ENCODE measurements at regions not wholly inside any gene's neighbourhood (a gene's known extent, or its start where the extent isn't known, plus 50 kb on each side); places are given as distances from the start of the nearest gene placed in this dataset.

- no peak for DNase-seq
Observed at GRCh38 chr1:221944247-221944870, 202.5 kb upstream of the DUSP10 start.

- no peak for DNase-seq
Observed at GRCh38 chr1:221940631-221941030, 198.7 kb upstream of the DUSP10 start.

- peak; percentile 5 for DNase-seq
Observed at GRCh38 chr1:221939607-221940006, 197.7 kb upstream of the DUSP10 start.

GRCh38 chr1:221937155-221937953, 195.5 kb upstream of the DUSP10 start:
- DNase-seq, result no peak

- DNase-seq, result no peak
Observed at GRCh38 chr1:221933814-221934213, 191.9 kb upstream of the DUSP10 start.

- DNase-seq, result no peak
Observed at GRCh38 chr1:221926441-221926840, 184.6 kb upstream of the DUSP10 start.

DNA sequence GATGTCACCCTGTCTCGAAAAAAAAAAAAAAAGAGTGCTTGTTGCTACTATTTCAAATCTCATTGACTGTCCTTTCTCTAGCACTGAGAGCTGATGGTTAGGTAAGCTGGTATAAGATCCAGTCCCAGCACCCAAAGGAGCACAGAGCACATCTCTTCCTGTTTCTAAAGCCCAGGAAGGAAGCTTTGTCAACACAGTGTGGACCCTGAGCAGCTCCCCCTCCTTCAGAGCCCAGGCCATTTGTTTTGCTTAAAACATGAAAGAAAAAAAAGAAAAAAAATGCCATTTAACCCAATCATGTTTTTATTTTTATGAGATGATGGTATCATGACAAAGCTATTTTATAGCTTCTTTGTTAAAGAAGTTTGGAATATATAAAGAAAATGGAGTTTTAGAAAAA, 184.1 kb upstream of the DUSP10 start:
- DNase-seq, result no peak

DNA sequence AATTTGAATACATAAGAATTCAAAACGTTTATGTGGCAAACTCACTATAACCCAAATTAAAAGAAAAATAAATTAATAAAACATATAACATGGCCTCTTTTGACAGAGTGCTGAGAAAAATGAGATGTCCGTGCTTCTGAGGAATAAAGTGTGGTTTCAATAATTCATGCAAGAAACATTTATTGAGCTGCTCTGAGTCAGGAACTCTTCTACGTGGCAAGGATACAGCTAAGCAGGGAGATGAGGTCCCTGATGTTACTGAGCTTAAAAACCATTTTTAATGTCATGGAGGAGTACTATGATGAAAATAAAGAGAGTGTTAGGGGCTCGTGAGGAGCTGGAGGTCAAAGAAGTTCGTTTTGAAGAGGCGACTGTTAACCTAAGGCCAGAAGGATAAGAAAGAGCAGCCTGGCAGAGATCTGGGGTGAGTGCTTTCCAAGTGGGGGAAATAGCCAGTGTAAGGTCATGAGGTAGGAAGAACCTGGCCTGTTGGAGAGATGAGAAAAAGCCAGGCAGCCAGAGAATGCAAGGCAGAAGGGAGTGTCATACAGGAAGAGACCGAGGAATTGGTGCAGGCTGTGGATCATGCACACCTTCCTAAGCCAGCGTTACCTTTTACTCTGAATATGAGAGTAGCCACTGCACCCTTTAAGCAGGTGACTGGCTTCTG, 182.2 kb upstream of the DUSP10 start:
- no peak for DNase-seq

GRCh38 chr1:221921936-221922335, 180.0 kb upstream of the DUSP10 start:
- no peak for DNase-seq

DNA sequence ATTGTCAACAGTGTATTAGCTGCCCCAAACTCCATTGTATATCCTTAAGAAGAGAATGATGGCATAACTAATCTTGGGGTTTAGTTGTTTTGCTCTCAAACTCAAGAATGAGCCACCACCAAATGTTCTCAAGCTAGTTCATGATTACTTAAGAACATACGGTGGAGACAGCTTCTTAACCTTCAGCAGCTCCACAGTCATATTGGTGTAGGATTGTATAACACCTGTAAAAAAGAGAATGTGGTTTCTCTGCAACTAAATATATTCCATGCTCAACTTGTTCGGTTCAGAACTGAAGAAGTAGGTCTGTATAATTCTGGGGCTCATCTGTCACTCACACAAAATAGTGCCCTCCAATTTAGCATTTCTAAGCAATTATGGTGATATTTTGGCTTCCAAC, 177.9 kb upstream of the DUSP10 start:
- DNase-seq, result no peak

DNA sequence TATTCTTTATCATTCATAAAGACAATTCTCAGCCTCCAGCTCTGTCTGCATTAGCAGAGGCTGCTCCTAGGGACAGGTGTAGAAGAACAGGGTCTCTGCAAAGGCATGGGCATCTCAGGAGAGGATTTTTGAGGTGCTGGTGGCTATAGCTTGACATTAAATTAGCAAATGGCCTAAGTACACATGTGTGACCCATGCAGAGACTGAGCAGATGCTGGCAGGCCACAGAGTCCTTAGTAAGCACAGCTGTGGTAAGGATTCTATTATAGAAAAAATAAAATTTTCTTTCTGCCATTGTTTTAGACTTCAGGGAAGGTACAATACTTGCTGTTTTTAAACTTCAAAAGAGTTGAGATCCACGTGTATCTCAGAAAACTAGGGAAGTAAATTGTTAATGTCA, 177.5 kb upstream of the DUSP10 start:
- no peak for DNase-seq

DNA sequence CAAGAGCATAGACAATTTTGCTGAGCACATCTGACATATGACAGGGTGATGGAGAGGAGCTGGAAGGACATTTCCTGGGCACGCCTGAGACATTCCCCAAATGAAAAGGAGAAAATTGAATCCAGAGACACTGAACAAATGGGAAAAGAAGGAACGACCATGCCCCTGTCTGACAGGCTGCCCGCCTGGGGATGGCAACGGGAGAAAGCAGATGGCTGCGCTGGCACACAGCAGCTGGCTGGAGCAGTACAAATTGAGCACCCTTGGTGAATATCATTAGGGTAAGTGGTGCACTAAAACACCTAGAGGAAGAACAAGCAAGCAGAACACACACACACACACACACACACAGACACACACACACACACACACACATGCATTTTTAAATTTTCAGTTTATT, 174.3 kb upstream of the DUSP10 start:
- no peak for DNase-seq

DNA sequence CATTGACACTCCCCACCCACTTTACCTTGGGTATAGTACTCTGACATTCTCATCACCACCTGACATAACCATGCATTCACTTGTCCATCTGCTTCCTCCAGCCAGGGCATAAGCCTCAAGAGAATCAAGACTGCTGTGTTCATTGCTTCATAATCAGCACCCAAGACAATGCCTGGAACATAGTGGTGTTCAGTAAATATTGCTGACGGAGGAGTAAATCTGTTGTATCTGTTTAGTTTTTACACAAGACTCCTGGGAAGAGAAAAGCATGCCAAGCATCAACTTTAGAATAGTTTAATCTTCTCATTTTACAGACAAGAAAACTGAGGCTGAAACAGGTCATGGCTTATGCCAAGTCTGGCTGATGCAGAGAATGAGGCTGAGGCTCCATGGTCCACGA, 173.9 kb upstream of the DUSP10 start:
- no peak for DNase-seq

GRCh38 chr1:221913351-221913892, 171.5 kb upstream of the DUSP10 start:
- DNase-seq, result no peak

GRCh38 chr1:221912230-221912629, 170.3 kb upstream of the DUSP10 start:
- no peak for DNase-seq

GRCh38 chr1:221911714-221912113, 169.8 kb upstream of the DUSP10 start:
- DNase-seq, result no peak

DNA sequence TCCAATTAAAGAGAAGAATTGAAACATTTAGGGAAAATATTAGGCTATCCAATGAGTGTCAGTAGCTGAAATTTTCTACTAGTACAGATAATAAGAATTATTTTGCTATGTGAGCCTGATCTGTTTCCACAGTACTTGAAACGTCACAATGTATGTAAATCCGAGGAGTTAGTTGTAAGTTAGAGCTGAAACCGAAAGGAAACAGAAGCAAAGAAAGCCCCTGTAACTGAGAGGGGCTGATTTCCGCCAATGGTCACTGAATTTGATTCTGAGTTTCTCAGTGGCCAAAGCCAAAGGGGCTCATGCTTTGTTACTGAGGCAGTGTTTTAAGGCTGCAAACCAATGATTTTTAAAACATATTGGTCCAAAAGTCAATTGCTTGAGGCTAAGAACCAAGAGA, 168.3 kb upstream of the DUSP10 start:
- DNase-seq, result no peak

DNA sequence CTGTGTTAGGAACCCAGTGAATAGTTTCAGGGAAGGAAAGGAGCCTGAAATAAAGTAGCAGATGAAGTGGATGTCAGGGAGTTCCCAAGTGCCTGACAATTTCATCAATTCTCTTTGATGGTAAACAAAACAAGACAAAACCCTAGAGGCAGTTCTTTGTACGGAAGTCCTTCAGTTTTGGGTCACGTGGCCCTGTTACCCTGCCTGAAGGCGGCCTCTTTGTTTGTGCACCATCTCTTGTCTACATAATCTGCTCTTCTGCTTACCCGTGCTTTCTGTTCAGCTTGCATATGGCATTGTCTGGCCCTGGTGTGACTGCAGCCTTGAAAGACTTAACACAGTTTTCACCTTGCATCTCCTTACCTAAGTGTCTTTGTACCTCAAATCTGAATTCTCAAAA, 166.7 kb upstream of the DUSP10 start:
- DNase-seq, result no peak

GRCh38 chr1:221907166-221907932, 165.5 kb upstream of the DUSP10 start:
- DNase-seq, result no peak

- DNase-seq, result no peak
Observed at GRCh38 chr1:221905802-221906201, 163.9 kb upstream of the DUSP10 start.

DNA sequence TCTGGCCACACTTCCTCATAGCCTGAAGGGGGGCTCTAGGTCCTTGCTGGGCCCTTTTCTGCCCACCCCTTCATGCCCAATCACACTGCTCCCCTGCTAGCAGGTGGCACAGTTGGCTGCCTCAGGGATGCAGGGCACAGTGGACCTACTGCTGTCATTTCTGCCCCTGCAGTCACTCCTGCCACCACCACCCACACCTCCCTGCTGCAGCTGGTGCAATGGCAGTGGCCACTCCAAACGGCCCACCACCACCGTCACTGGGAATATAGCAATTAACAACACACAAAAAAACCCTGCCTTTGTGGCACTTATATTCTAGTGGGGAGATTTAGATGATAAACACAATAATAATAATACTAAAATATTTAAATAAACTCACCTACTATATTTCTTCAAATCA, 162.4 kb upstream of the DUSP10 start:
- DNase-seq, result no peak

- DNase-seq, result no peak
Observed at GRCh38 chr1:221903594-221903993, 161.7 kb upstream of the DUSP10 start.

DNA sequence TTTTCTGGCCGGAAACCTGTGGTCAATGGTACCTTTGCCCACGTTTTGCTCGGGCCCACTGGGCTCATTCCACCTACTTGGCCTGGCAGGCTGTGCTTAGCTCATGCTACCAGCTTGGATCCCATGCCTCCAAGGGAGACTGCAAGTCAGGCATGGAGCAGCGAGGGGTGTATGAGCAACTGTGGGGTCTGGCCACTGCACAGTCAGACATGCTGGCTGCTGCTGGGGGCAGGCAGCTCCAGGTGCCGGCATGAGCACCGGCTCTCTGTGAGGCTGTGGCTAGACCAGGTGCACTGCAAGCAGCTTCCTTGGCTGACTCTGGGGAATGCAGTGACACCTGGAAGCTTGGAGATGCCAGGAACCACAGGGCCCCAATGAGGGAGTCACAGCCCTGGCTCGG, 161.1 kb upstream of the DUSP10 start:
- no peak for DNase-seq

All from NCI-H1105 (cell line).